Keratinocyte (primary cell): ENCODE measurements at regions not wholly inside any gene's neighbourhood (a gene's known extent, or its start where the extent isn't known, plus 50 kb on each side); places are given as distances from the start of the nearest gene placed in this dataset.

Source experiments
- DNase-seq: peaks from one replicate; pipeline ENCODE4 v3.0.0-alpha.2; 2011; ENCODE audit warnings: low read depth, missing footprints, low spot score
- FAIRE-seq: peaks from 2 replicates; lab custom pipeline; 2011; peaks lifted over from hg19 to GRCh38; lab: Jason Lieb, UNC
- H2AFZ ChIP-seq: 2 replicates; pipeline ENCODE4 v1.6.0; 2012; ENCODE audit warnings: low read length, control low read depth, inconsistent platforms; ENCODE audit not compliant: control insufficient read depth
- H3K27ac ChIP-seq: 2 replicates; pipeline ENCODE4 v1.5.1; 2011; ENCODE audit warnings: low read length; ENCODE audit not compliant: control insufficient read depth, insufficient read depth
- H3K27me3 ChIP-seq: 3 replicates; pipeline ENCODE4 v1.6.0; 2011; ENCODE audit warnings: low read length; ENCODE audit not compliant: control insufficient read depth, insufficient read depth; ENCODE audit errors: extremely low read depth
- H3K36me3 ChIP-seq, 2 experiments: 2 replicates in 1 of 2; 3 replicates in 1 of 2; pipeline ENCODE4 v1.5.1; 2011; ENCODE audit warnings: low read length in 2 of 2, mild to moderate bottlenecking in 1 of 2; ENCODE audit not compliant: control insufficient read depth in 2 of 2, insufficient read depth in 2 of 2; ENCODE audit errors: extremely low read depth in 1 of 2
- H3K4me1 ChIP-seq: 3 replicates; pipeline ENCODE4 v1.5.1; 2011; ENCODE audit warnings: low read length; ENCODE audit not compliant: control insufficient read depth, insufficient read depth; ENCODE audit errors: extremely low read depth
- H3K4me2 ChIP-seq: 3 replicates; pipeline ENCODE4 v1.6.0; 2011; ENCODE audit warnings: low read depth, low read length; ENCODE audit not compliant: control insufficient read depth, insufficient read depth; ENCODE audit errors: extremely low read depth
- H3K4me3 ChIP-seq, 3 experiments: fragments of 200-600 bp in 1 of 3; sonication (generic) in 1 of 3; 2 replicates in 2 of 3; 3 replicates in 1 of 3; pipeline ENCODE4 v1.5.1; 2011 to 2016; ENCODE audit warnings: low read length in 3 of 3, mild to moderate bottlenecking in 3 of 3, control low read depth in 2 of 3, inconsistent platforms in 1 of 3, low read depth in 1 of 3, mixed read lengths in 1 of 3, mixed run types in 1 of 3, moderate library complexity in 1 of 3; ENCODE audit not compliant: control insufficient read depth in 2 of 3, insufficient read depth in 2 of 3; ENCODE audit errors: extremely low read depth in 1 of 3
- H3K79me2 ChIP-seq: 2 replicates; pipeline ENCODE4 v1.6.0; 2012; ENCODE audit warnings: low read length; ENCODE audit not compliant: control insufficient read depth, insufficient read depth
- H3K9ac ChIP-seq: 3 replicates; pipeline ENCODE4 v1.6.0; 2011; ENCODE audit warnings: low read length; ENCODE audit not compliant: control insufficient read depth, insufficient read depth; ENCODE audit errors: extremely low read depth
- H3K9me1 ChIP-seq: 3 replicates; pipeline ENCODE4 v1.6.0; 2011; ENCODE audit warnings: low read length; ENCODE audit not compliant: control insufficient read depth, insufficient read depth; ENCODE audit errors: extremely low read depth
- H3K9me3 ChIP-seq: 2 replicates; pipeline ENCODE4 v1.5.1; 2012; ENCODE audit warnings: low read depth, low read length; ENCODE audit not compliant: control insufficient read depth
- H4K20me1 ChIP-seq: 3 replicates; pipeline ENCODE4 v1.6.0; 2011; ENCODE audit warnings: low read length; ENCODE audit not compliant: control insufficient read depth, insufficient read depth; ENCODE audit errors: extremely low read depth
- CTCF ChIP-seq, 3 experiments: IDR thresholded peaks in 1 of 3; conservative IDR thresholded peaks in 1 of 3; optimal IDR thresholded peaks in 1 of 3; 2 replicates in 2 of 3; 3 replicates in 1 of 3; pipeline versions ENCODE3 to v1.5.1; 2011; ENCODE audit warnings: low read length in 3 of 3, mild to moderate bottlenecking in 3 of 3, moderate library complexity in 2 of 3, control low read depth in 1 of 3, inconsistent platforms in 1 of 3; ENCODE audit not compliant: insufficient read depth in 2 of 3; ENCODE audit errors: extremely low read depth in 1 of 3
- EZH2 ChIP-seq: IDR thresholded peaks from one replicate; pipeline ENCODE4 v1.6.1; 2012; ENCODE audit warnings: inconsistent platforms, mild to moderate bottlenecking, low read length, moderate library complexity
- dilution Hi-C: fragments of 300-500 bp; cut with MboI; formaldehyde crosslinking; loops from one replicate; pipeline ENCODE4 v1.7.0; 2020; ENCODE audit warnings: low sequenced_read_pairs; ENCODE audit not compliant: extremely low pct_ligation_motif_present

GRCh38 chr5:174421408-174421805 lies 303.0 kb upstream of the MSX2 start:
- Histone ChIP-seq H2AFZ (no peak overlapping the region), H3K4me2 (no peak overlapping the region), H3K4me1 (peaks cover 19% of the 10 kb centered on the region), H3K79me2 (no peaks in the 10 kb centered on the region), H3K4me3 (no peak overlapping the region), H3K36me3 (no peaks in the 10 kb centered on the region), H3K9me1 (no peaks in the 10 kb centered on the region), H3K27me3 (no peaks in the 10 kb centered on the region), H3K9me3 (no peaks in the 10 kb centered on the region), H3K27ac (no peak overlapping the region), H3K9ac (no peak overlapping the region), H4K20me1 (no peaks in the 10 kb centered on the region)
- TF ChIP-seq EZH2 (no peak), CTCF (optimal IDR thresholded peaks at IDR 0.05 in 1 of 3, IDR thresholded peaks at IDR 0.05 in 1 of 3, conservative IDR thresholded peaks at IDR 0.05 in 1 of 3; ENCODE audit: extremely low read depth in 1 of 3, insufficient read depth in 2 of 3, low read length in 3 of 3) (no peak)
- DNase-seq (no peak), FAIRE-seq (no peak)
- dilution Hi-C loops: no loop called here

DNA sequence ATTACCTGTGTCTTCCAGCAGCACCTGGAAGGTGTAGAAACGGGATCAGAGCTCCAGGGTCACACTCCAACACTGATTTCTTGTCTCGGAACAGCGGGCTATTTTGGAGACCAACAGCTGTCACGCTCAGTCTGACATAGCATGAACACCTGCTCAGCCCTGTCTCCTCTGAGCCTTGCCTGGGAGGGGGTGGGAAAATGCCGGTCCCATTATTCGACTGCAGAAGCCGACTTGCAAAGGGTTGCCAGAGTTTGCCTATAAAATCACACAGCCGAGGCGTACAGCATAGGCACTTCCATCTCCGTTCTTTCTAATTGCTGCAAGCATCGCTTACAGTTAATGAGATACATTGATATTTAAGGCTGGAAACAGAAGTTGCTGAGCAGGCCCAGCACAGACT lies 300.8 kb upstream of the MSX2 start:
- no peak overlapping the region for H3K4me2 ChIP-seq
- no peaks in the 10 kb centered on the region for H3K9me1 ChIP-seq
- TF ChIP-seq CTCF (optimal IDR thresholded peaks at IDR 0.05 in 1 of 3, IDR thresholded peaks at IDR 0.05 in 1 of 3, conservative IDR thresholded peaks at IDR 0.05 in 1 of 3; ENCODE audit: extremely low read depth in 1 of 3, insufficient read depth in 2 of 3, low read length in 3 of 3): no peak
- no peak for TF ChIP-seq EZH2
- no peak overlapping the region for H3K9ac ChIP-seq
- dilution Hi-C loops: no loop called here
- no peak for DNase-seq
- H3K36me3 ChIP-seq: no peaks in the 10 kb centered on the region
- no peaks in the 10 kb centered on the region for H4K20me1 ChIP-seq
- peaks cover 19% of the 10 kb centered on the region for H3K4me1 ChIP-seq
- H3K27me3 ChIP-seq: no peaks in the 10 kb centered on the region
- no peak for FAIRE-seq
- H3K9me3 ChIP-seq: no peaks in the 10 kb centered on the region
- H3K79me2 ChIP-seq: no peaks in the 10 kb centered on the region
- H2AFZ ChIP-seq: no peak overlapping the region
- no peak overlapping the region for H3K27ac ChIP-seq
- H3K4me3 ChIP-seq: no peak overlapping the region
